HT1080 (cell line): ENCODE measurements at regions not wholly inside any gene's neighbourhood (a gene's known extent, or its start where the extent isn't known, plus 50 kb on each side); places are given as distances from the start of the nearest gene placed in this dataset.

Source experiments
- DNase-seq: peaks from one replicate; pipeline ENCODE4 v3.0.0-alpha.2; 2015; ENCODE audit warnings: low read depth

DNA sequence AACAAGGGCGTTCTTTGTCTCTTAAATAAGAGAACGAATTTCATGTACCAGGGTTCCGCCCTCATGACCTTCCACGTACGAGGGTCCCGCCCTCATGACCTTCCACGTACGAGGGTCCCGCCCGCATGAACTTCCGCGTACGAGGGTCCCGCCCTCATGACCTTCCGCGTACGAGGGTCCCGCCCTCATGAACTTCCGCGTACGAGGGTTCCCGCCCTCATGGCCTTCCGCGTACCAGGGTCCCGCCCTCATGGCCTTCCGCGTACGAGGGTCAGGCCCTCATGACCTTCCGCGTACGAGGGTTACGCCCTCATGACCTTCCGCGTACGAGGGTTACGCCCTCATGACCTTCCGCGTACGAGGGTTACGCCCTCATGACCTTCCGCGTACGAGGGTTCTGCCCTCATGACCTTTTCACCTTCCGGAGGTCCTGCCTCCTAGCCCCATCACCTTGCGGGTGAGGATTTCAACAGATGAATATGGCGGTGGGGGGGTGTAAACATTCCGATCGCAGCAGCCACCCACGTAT, 273.9 kb upstream of the ADAMTS16 start:
- no peak for DNase-seq

DNA sequence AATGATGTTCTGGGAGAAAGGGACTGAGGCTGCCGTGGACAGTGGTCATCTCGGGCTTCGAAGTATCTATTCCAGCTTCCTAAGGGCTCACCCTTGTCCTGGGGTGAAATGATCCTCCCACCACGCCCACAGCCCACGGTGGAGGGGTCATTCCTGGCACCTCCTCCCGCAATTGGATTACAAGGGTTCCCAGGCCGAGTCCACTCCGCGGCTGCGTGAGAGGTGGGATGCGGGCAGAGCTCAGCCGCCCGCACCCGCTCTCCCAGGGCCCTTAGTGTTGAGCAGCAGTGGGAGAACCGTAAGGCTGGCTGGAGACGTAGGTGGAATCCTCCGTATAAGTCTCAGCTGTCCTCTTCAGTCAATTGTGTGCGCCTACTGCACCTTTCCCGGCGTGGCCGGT, 273.3 kb upstream of the ADAMTS16 start:
- DNase-seq = no peak

DNA sequence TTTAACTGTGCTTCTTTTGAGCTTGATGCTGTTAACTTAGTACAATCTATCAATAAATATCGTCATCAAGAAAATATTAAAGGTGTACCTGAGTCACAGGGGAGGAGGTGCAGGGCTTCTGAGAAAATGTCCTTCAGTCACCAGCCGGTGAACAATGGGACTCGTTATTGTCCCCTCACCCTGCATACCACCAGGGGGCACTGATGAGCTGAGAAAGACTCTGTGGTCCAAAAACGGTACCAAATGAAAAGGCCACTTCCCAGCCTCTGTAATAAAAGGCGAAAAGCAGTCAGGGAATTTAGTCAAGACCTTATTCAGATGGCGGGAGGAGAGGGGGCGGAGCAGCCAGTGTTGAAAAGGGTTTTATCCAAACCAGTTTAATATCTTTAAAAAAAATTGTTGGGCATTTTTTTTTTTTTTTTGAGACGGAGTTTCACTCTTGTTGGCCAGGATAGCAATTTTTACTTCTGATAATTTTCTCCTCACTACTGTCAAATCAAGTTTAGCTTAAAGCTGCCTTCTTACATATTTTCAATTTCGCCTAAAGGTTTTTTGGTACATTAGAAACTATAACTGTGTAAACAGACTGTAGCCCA, 271.9 kb upstream of the ADAMTS16 start:
- peak; percentile 41 for DNase-seq

DNA sequence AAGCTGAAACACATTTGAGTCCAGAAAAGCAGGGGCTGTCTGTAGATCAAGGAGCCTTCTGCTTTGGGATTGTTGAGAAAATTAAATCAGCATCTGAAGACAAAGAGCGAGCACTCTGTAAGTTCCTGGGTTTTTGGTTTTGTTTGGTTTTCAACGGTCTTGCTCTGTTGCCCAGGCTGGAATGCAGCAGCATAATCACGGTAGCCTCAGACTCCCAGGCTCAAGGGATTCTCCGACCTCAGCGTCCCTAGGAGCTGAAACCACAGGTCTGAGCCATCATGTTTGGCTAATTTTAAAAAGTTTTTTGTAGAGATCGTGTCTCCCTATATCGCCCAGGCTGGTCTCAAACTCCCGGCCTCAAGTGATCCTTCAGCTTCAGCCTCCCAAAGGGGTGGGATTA, 266.5 kb upstream of the ADAMTS16 start:
- DNase-seq = no peak

DNA sequence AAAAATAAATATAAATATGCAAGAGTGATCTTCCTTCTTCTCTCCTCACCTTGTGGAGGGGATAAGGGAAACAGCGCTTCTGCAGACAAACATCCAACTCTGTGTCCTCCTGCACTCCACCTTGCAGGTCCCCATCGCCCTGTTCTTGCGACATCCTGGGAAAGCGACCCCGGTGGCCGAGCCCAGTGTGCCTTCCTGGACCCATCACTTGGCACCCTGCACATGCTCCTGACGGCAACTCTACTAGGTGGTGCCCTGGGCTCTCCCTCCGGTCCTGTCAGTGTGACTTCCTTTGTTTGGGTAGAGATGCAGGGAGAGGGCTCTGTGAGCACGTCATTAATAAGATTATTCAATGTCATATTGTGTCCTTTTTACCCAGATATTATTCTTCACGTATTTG, 266.0 kb upstream of the ADAMTS16 start:
- no peak for DNase-seq

DNA sequence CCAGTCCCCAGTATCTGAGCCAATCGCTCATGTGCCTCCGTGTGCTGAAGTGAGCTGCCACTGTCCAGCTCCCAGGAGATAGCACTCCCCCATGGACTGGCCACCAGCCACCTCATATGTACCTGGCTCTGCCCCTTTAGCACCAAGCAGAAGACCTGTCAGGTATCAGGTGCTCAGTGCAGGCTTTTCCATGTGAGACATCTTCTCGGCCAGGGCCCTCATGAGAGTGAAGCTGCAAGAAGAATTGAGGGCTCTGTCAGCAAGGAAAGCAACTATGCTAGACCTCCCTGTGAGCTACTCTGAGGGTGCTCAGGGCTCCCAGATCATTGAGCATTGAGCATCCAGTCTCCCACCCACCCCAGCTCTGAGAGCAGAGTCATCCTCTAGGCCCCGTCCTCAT, 264.2 kb upstream of the ADAMTS16 start:
- no peak for DNase-seq

DNA sequence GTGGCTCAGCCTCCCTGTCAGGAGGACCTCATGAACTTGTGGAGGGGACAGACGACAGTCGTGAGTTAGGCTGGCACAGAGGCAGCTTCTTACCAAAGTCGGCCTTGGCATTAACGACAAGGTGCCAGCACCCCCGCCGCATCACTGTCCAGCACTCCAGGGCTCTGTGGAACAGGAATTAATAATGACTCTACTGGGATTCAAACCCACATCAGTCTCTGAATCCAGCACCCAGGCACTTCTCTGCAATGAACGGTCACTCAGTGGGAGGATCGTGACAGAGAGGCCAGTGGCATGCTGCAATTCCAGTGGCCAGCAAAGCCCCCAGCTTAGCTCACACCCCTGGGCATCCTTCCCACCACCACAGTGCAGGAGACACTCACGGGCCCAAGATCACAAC, 263.3 kb upstream of the ADAMTS16 start:
- DNase-seq = no peak

DNA sequence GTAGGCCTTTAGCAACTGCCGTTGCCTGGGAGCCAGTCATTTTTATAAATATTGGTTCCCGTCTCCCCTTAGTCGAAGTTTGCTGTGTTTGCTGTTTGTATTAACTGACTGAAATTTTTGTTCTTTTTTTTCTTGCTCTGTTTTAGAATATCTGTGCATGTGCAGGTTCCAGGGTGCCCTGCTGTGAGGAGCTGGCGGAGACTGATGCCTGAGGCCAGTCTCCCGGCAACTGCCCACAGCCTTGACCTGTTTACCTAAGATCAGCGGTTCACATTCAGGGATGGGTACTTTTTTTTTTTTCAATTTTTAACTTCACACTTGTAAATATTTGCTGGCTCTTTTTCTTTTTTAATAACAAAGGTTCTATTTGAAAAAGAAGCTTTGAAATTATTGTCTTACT, 262.6 kb upstream of the ADAMTS16 start:
- DNase-seq = no peak

DNA sequence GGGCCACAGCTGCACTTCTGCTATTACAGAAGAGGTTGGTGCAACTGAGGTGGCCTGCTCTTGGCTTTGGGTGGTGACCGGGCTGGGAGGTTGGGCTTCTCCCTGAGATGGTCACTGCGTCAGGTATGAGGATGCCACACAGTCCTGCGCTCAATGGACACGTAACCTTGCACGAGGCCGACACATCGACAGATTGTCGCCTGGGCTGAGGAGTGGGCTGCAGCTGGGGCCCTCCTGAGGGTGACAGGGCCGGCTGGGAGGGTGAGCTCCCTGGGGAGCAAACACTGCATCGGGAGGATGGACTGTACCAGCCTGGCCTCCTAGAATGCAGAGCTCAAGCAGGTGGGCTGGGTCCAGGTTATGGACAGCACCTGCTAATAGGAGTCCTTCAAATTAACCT, 261.1 kb upstream of the ADAMTS16 start:
- DNase-seq = no peak

DNA sequence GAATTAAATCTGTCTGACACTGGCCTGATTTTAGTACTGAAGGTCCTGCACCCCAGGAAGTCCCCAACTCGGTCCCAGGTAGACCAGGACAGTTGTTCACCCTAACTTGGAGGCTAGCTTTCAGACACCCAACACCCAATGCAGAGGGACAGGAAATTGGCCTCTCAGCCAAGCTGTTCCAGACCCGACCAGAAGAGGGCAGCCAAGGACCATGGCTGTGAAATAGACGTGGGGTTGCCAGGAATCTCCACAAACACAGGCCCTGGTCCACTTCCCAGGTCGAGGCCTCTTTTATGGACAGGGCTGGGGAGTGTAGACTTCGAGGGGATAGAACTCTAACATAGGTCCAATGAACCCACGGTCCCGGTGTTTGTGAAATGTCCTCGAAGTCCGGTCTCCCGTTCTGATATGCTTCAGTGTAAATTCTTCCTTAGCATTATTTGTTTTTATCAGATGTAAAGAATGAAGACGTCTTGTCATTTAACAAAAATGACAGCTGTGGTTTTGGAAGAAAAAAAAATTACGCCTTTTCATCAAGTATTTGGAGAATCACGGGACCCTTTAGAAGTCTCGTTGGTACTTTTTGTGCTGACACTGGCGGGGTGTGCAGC, 260.3 kb upstream of the ADAMTS16 start:
- DNase-seq = peak; percentile 80

DNA sequence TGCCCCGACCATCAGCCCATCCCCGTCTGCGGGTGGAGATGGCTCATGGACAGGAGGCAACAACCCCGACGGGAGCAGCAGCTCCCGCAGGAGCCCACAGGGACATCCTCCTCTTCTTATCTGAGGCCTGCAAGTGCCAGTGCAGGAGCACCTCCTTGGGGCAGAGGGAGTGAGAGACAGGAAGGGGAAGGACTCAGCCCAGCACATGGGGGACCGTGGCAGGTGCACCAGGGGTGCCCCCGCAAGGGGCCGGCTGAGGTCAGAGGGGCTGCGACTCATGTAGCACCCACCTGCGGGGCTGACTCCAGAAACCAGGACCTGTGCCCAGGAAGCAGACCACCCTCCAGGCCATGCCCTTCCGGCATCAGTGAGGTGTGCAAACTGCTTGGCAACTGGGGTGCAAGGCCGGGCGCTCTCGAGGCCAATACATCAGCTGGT, 259.8 kb upstream of the ADAMTS16 start:
- DNase-seq = no peak

DNA sequence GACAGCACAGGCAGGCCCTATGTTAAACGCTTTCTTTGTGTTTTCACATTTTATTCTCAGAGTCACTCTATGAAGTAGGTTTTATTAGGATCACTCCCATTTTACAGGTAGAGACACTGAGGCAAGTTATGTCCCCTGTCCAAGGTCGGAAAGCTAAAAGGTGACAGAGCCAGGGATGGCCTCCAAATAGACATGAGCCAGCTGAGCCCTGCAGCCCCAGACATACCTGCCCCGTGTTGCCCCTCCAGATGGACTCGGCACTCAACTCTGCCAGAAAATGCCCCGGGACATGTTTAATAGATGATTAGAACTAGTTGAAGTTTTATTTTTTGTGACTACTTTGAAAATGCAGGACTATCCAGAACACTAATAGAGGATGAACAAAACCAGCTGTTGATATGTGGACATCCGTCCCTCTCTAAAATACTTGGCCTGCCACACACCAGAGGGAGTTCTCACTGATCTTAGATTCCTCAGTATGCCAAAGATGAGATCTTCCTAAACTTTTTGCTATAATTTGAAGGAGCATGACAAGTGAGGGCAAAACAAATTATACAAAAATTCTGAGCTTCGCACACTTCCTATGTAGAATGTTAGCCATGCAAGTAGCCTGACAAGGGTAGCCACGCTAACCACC, 258.6 kb upstream of the ADAMTS16 start:
- DNase-seq = no peak

DNA sequence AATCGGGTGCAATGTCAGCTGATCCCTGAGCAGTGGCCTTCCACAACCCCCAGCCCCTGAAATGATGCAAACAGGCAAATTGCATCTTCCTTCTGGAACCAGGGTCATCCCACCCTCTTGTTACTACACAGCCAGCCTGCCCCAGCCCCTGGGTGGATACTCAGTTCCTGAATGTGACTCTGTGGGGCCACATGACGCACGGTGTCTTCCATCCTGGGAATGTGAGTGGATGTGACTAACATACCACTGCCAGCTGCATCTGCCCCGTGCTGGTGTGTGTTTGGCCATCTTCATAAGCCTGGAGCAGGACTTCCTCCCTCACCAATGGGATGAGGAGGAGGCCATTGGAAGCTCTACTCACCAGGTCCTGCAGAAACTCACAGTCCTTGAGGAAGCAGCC, 257.9 kb upstream of the ADAMTS16 start:
- peak; percentile 37 for DNase-seq

DNA sequence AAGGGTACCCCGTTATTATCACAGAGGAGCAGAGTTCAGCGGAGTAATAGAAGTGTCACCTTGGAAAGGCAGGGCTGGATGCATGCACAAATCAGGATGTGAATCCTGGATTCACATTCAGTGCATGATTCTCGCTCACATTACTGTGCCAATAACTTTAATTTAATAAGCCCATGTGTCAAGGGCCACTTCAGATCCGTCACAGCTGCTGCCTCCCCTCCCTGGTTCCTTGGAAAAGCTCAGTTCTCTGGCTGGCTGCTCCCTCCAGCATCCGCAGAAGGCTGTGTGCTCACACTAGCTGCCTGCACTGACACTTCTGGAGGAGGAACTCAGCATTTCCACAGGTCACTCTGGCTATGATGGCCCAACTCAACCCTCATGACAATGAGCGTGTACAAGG, 256.8 kb upstream of the ADAMTS16 start:
- no peak for DNase-seq

DNA sequence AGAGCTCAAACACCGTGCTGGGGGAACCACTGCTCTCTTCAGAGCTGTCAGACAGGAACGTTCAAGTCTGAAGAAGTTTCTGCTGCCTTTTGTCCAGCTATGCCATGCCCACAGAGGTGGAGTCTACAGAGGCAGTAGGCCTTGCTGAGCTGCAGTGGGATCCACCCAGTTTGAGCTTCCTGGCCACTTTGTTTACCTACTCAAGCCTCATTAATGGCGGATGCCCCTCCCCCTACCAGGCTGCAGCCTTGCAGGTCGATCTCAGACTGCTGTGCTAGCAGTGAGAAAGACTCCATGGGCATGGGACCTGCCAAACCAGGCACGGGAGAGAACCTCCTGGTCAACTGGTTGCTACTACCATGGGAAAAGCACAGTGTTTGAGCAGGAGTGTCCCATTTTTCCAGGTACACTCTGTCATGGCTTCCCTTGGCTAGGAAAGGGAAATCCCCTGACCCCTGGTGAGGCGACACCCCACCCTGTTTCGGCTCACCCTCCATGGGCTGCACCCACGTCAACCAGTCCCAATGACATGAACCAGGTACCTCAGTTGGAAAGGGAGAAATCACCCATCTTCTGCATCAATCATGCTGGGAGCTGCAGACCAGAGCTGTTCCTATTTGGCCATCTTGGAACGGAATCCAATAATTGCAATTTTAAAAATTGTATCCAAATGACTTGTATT, 246.9 kb upstream of the ADAMTS16 start:
- DNase-seq = no peak

DNA sequence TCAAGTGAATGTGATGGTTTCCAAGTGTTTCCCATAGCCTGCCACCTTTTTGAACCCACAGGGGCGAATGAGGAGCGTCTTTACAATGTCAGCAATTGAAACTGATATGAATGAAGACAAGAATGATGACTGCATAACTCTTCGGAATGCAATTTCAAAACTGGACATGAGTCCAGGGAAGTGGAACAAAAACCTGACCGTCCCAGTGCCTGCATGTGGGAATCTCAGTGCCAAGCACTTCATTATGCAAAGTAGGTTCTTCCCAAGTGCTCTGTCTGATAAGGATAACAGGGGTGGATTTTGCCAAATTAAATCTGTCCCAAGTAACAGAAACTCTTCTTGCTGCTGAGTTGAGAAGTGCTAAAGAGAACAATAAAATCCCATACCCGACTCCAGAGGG, 243.8 kb upstream of the ADAMTS16 start:
- no peak for DNase-seq

DNA sequence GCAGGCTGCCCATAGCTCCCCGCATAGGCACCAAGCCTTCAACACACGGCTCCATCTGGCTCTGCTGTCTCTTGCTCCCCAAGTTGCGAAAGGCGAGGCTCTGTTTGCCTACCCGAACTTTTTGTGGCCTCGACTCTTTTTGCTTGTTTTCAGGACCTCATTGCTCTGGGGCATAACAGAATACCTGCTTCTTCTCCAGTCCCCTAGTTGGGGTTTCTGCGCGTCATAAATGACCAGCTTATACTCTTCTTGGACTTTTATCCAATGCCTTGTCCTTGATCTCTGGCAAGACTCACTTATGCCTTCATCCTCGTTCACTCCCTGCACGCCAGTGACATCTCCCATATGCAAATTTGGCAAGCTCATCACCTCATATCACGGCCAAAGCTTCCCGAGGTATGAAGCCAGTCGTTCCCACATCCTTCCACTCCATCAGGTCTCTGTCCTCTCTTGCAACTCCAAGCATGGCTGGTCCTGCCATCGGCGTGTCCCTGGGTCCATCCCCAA, 238.8 kb upstream of the ADAMTS16 start:
- no peak for DNase-seq

DNA sequence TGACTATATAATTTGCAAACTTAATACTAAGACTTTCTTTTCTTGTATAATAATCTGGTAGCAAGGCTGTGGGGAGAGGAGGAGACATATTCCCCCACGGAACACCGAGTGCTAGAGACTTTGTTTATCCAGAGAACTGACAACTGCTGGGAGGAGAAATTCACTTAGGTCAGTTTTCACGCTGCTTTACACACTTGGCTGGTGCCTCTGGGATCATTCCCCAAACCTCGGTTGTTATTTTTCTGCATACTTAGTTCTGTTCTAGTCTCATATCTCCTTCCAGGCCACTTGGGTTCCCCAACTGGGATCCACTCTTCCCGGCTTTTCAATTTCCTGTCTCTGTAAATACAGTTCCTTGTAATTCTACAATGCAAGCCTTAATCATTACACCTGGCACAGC, 238.2 kb upstream of the ADAMTS16 start:
- DNase-seq = no peak

DNA sequence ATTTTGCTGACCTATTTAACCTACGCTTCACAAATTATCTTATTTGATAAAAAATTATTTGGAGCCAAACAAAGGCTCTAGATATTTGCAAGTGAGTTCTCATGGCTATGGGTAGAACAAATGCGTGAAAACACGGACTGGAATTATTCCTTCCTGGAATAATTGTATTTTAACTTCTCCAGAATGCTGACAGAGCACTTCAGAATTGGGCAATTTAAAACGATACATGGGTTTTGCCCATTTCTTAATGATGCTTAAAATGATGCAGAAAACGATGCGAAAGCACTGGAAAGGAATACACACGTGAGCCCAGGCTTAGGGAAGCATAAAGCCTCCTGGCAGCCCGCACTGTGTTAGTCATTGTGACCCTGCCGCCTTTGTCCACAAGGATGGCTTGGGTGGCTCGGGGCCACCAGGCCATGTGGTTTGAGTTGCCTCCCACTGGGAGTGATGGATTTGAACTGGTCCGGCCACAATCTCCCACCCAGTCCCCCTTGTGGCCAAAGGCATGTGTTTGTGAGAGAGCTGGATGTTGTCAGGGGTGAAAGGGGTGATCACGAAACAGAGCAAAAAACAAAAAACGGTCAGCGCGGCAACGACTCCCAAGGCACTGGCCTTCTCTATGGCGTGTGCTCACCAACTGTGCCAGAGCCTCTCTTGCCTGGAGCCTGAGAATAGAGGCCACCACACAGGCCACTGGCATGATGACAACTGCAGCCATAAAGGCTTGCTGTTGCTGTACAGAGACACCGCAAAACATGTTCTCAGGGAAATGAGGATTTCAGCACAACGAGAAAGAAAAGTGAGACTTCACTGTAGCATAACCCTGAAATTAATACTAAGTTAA, 234.2 kb upstream of the ADAMTS16 start:
- peak; percentile 24 for DNase-seq

DNA sequence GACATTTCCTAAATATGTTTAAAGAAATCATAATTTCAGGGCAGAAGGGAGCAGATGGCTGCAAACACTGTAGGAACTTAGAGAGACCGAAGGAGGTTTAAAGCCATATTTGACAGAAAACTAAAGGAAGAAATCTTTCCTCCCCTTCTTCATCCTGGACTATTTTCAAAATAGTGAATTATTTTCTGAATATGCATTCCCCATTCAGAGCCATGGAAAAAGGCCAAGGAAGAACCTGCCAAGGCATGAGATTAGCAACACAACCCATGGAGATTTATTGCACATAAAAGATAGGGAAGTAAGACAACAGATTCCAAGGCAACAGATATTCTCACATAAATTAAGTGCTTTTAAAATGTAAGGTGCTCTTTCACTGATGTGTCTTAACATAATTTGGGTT, 233.3 kb upstream of the ADAMTS16 start:
- no peak for DNase-seq

DNA sequence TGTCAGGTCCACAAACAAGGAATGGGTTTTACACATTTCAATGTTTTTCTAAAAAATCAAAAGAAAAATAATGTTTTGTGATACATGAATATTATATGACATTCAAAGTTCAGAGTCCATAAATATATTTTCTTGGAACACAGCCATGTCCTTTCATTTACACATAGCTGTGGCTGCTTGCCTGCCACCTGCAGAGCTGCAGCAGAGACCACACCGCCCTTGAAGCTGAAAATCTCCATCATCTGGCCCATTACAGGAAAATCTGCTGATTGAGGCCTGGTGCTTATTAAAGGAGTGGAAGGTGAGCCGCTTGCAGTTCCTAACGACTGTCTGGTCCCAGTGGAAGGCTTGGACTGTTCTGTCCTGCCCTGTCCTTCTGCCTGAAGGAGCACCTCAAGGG, 232.6 kb upstream of the ADAMTS16 start:
- DNase-seq = no peak
